Progenitor cell of endocrine pancreas (in vitro differentiated cells): ENCODE measurements at regions not wholly inside any gene's neighbourhood (a gene's known extent, or its start where the extent isn't known, plus 50 kb on each side); places are given as distances from the start of the nearest gene placed in this dataset.
"Not testable (repeated sequence)": the region's sequence is repeated elsewhere in the genome, so short reads cannot be mapped to it uniquely, and the experiment has no call there.

ENCODE experiments used
- DNase-seq: peaks from one replicate; pipeline ENCODE4 v3.0.0; 2021; ENCODE audit warnings: low spot score; ENCODE audit not compliant: unreplicated experiment
- H3K27ac Mint-ChIP-seq: 2 replicates; pipeline ENCODE4 v1.8.0; 2021; ENCODE audit warnings: mild to moderate bottlenecking, moderate library complexity, mixed read lengths
- H3K27me3 Mint-ChIP-seq: 2 replicates; pipeline ENCODE4 v1.8.0; 2021; ENCODE audit warnings: mixed read lengths
- H3K36me3 Mint-ChIP-seq: 2 replicates; pipeline ENCODE4 v1.8.0; 2022; ENCODE audit warnings: mixed read lengths; ENCODE audit not compliant: insufficient read depth
- H3K4me1 Mint-ChIP-seq: 2 replicates; pipeline ENCODE4 v1.8.0; 2021; ENCODE audit warnings: low read depth, mixed read lengths
- H3K4me3 Mint-ChIP-seq: 2 replicates; pipeline ENCODE4 v1.8.0; 2021; ENCODE audit warnings: low read depth, mild to moderate bottlenecking, moderate library complexity, mixed read lengths
- H3K9me3 Mint-ChIP-seq: 2 replicates; pipeline ENCODE4 v1.8.0; 2021; ENCODE audit warnings: low read depth, mixed read lengths
- CTCF ChIP-seq: fragments of 200-600 bp; sonication (generic); IDR thresholded peaks from one replicate; pipeline ENCODE4 v1.5.0; 2021; ENCODE audit warnings: antibody characterized with exemption, mild to moderate bottlenecking; ENCODE audit not compliant: unreplicated experiment

- H3K27me3 Mint-ChIP-seq, result no peaks in the 10 kb centered on the region
- H3K9me3 Mint-ChIP-seq, result peaks cover 5% of the 10 kb centered on the region
Observed at GRCh38 chr11:7874056-7874455, 57.0 kb downstream of the OR10A6 start.

GRCh38 chr11:7872890-7873289 lies 58.2 kb downstream of the OR10A6 start:
- no peak for TF ChIP-seq CTCF
- no peak overlapping the region for H3K27ac Mint-ChIP-seq

More at GRCh38 chr11:7874056-7874455, 57.0 kb downstream of the OR10A6 start:
- Mint-ChIP-seq H3K27ac (no peak overlapping the region), H3K4me3 (no peak overlapping the region), H3K36me3 (peaks cover 1% of the 10 kb centered on the region), H3K4me1 (no peaks in the 10 kb centered on the region)
- no peak for TF ChIP-seq CTCF
- no peak for DNase-seq

GRCh38 chr11:7871056-7871455 lies 60.0 kb downstream of the OR10A6 start:
- H3K4me1 Mint-ChIP-seq, result no peaks in the 10 kb centered on the region
- TF ChIP-seq CTCF, result no peak
- H3K36me3 Mint-ChIP-seq, result peaks cover 1% of the 10 kb centered on the region
- DNase-seq, result no peak
- H3K4me3 Mint-ChIP-seq, result no peak overlapping the region
- H3K27ac Mint-ChIP-seq, result no peak overlapping the region
- peaks cover 14% of the 10 kb centered on the region for H3K9me3 Mint-ChIP-seq
- H3K27me3 Mint-ChIP-seq, result no peaks in the 10 kb centered on the region

More at GRCh38 chr11:7872890-7873289, 58.2 kb downstream of the OR10A6 start:
- H3K9me3 Mint-ChIP-seq, result peaks cover 9% of the 10 kb centered on the region
- no peaks in the 10 kb centered on the region for H3K27me3 Mint-ChIP-seq
- DNase-seq, result no peak
- peaks cover 1% of the 10 kb centered on the region for H3K36me3 Mint-ChIP-seq
- H3K4me1 Mint-ChIP-seq, result no peaks in the 10 kb centered on the region
- no peak overlapping the region for H3K4me3 Mint-ChIP-seq

- peaks cover 14% of the 10 kb centered on the region for H3K9me3 Mint-ChIP-seq
- no peaks in the 10 kb centered on the region for H3K4me1 Mint-ChIP-seq
- no peak overlapping the region for H3K4me3 Mint-ChIP-seq
- H3K36me3 Mint-ChIP-seq, result peaks cover 1% of the 10 kb centered on the region
- no peak for TF ChIP-seq CTCF
- no peak overlapping the region for H3K27ac Mint-ChIP-seq
- no peaks in the 10 kb centered on the region for H3K27me3 Mint-ChIP-seq
- DNase-seq, result no peak
Observed at GRCh38 chr11:7869467-7869866, 61.6 kb downstream of the OR10A6 start.

GRCh38 chr11:7861292-7861691 lies 64.5 kb upstream of the OR5P2 start:
- not testable (repeated sequence) for H3K27me3 Mint-ChIP-seq, H3K4me3 Mint-ChIP-seq, H3K9me3 Mint-ChIP-seq, H3K27ac Mint-ChIP-seq, H3K36me3 Mint-ChIP-seq, DNase-seq, H3K4me1 Mint-ChIP-seq

- peak overlapping the region; percentile 1 for H3K4me3 Mint-ChIP-seq
- H3K4me1 Mint-ChIP-seq, H3K36me3 Mint-ChIP-seq, DNase-seq, H3K9me3 Mint-ChIP-seq, H3K27me3 Mint-ChIP-seq, H3K27ac Mint-ChIP-seq: not testable (repeated sequence)
Observed at GRCh38 chr11:7860844-7861243, 64.1 kb upstream of the OR5P2 start.
